ENCODE measurements at regions not wholly inside any gene's neighbourhood (a gene's known extent, or its start where the extent isn't known, plus 50 kb on each side); places are given as distances from the start of the nearest gene placed in this dataset.

DNA sequence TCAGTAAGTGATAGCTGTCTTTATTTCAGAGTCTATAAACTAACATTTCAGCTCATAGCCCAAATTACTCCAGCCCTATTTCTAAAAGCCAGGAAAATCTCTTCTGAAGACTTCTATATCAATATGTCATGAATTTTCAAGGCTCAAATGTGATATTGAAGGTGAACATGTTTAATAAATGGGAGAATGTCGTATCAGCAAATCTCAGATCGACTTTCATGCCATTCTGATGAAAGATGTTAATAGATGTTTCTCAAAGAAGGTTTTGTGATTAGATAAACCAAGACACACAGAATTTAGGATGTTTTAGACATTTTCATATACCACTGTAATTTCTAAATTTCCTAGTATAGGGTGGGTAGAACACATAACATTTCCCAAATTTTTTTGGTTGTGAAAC, 380.6 kb downstream of the ARL4A start:
- Histone ChIP-seq H3K27me3 (ENCODE audit: control insufficient read depth, insufficient read depth, low read length) (no peaks in the 10 kb centered on the region), H3K4me3 (ENCODE audit: low read depth, low read length) (no peak overlapping the region), H3K36me3 (ENCODE audit: control insufficient read depth, insufficient read depth, low read length) (no peaks in the 10 kb centered on the region)
- CTCF ChIA-PET: no interaction called here
- TF ChIP-seq, protein P1, sequence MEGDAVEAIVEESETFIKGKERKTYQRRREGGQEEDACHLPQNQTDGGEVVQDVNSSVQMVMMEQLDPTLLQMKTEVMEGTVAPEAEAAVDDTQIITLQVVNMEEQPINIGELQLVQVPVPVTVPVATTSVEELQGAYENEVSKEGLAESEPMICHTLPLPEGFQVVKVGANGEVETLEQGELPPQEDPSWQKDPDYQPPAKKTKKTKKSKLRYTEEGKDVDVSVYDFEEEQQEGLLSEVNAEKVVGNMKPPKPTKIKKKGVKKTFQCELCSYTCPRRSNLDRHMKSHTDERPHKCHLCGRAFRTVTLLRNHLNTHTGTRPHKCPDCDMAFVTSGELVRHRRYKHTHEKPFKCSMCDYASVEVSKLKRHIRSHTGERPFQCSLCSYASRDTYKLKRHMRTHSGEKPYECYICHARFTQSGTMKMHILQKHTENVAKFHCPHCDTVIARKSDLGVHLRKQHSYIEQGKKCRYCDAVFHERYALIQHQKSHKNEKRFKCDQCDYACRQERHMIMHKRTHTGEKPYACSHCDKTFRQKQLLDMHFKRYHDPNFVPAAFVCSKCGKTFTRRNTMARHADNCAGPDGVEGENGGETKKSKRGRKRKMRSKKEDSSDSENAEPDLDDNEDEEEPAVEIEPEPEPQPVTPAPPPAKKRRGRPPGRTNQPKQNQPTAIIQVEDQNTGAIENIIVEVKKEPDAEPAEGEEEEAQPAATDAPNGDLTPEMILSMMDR (IDR thresholded peaks at IDR 0.05; ENCODE audit: insufficient read depth, low read depth, low read length): no peak
- no peak for DNase-seq (ENCODE audit: low read depth)
- POLR2A ChIA-PET: no interaction called here

DNA sequence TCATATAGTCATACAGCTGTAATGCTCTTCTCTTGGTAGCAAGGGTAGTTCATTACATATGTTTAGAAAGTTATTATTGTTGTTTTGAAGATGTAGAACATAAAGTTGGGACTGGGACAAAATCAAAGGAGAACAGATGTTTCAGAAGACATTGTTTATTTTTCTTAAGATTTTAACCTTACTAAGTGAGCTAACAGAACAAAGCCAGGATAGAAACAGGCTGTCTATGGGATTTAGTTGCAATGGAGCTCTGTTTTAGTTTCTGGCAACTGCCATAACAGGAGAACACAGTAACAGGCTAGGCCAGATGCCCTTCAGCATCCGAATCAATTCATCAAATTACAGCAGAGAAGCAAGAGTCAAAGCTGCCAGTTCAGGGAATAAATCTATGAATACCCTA, 382.4 kb downstream of the ARL4A start:
- H3K4me3 ChIP-seq (ENCODE audit: low read depth, low read length): no peak overlapping the region
- ChIA-PET POLR2A (no interaction called here), CTCF (no interaction called here)
- no peaks in the 10 kb centered on the region for H3K36me3 ChIP-seq (ENCODE audit: control insufficient read depth, insufficient read depth, low read length)
- no peak for DNase-seq (ENCODE audit: low read depth)
- no peaks in the 10 kb centered on the region for H3K27me3 ChIP-seq (ENCODE audit: control insufficient read depth, insufficient read depth, low read length)
- TF ChIP-seq, protein P1 (IDR thresholded peaks at IDR 0.05; ENCODE audit: insufficient read depth, low read depth, low read length): no peak

DNA sequence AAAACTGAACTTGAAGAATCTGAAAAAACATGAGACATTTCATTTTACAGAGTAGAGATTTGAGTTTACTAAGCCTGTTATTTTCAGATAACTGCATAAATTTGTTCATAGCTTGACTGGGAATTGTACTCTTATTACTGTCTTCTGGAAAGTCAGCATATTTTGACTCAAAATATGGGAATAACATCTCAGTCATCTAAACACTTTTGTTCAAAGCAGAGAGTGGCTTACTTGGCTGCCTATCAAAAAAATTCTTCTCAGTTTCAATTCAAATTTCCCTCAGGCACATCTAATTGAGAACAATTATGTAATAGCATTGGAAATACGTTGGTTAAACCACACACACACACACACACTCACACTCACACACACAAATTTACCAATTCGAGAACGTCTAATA, 384.6 kb downstream of the ARL4A start:
- H3K4me3 ChIP-seq (ENCODE audit: low read depth, low read length): no peak overlapping the region
- ChIA-PET CTCF (no interaction called here), POLR2A (no interaction called here)
- no peak for DNase-seq (ENCODE audit: low read depth)
- TF ChIP-seq, protein P1 (IDR thresholded peaks at IDR 0.05; ENCODE audit: insufficient read depth, low read depth, low read length): no peak
- H3K27me3 ChIP-seq (ENCODE audit: control insufficient read depth, insufficient read depth, low read length): no peaks in the 10 kb centered on the region
- H3K36me3 ChIP-seq (ENCODE audit: control insufficient read depth, insufficient read depth, low read length): no peaks in the 10 kb centered on the region

DNA sequence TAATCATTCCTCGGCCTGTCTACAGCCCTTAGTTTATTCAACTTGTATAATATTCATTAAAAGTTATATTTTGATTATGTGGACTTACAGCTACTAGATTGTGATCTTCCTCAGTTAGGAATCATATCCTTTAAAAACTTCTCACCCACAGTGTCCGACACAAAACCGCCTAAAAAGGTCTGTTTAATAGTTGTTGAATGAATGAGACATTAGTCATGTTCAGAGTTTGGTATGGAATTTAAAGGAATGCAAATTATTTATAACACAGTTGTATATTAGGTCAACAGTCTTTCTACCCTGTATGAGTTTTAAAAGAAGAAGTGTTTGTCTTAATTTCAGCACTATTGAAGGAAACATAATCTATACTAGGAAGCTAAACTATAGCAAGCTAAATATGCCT, 390.0 kb downstream of the ARL4A start:
- POLR2A ChIA-PET: no interaction called here
- no peak for DNase-seq (ENCODE audit: low read depth)
- CTCF ChIA-PET: no interaction called here

DNA sequence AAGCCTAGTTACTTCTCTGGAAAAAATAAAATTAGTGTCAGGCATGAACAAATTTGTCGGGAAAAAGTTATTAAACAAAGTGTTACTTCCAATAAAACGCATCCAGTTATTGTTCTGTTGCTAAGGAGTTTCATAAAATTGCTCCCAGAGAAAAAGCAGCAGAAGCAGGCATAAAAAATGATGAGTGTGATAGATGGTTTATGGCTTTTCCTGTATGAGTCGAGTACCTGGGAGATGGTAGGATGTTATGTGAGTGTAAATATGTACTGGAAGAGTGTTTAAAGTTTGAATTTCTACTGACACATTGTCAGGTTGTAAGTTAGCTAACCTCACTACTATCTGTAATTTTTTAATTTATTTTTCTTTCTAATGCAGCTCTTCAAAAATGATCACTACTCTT, 390.7 kb downstream of the ARL4A start:
- ChIA-PET CTCF (no interaction called here), POLR2A (no interaction called here)
- no peak for DNase-seq (ENCODE audit: low read depth)
- H3K36me3 ChIP-seq (ENCODE audit: control insufficient read depth, insufficient read depth, low read length): no peaks in the 10 kb centered on the region
- H3K27me3 ChIP-seq (ENCODE audit: control insufficient read depth, insufficient read depth, low read length): no peaks in the 10 kb centered on the region
- TF ChIP-seq, protein P1 (IDR thresholded peaks at IDR 0.05; ENCODE audit: insufficient read depth, low read depth, low read length): no peak
- no peak overlapping the region for H3K4me3 ChIP-seq (ENCODE audit: low read depth, low read length)

More for the DNA sequence above, 390.0 kb downstream of the ARL4A start:
- TF ChIP-seq, protein P1 (IDR thresholded peaks at IDR 0.05; ENCODE audit: insufficient read depth, low read depth, low read length): no peak
- Histone ChIP-seq H3K36me3 (ENCODE audit: control insufficient read depth, insufficient read depth, low read length) (no peaks in the 10 kb centered on the region), H3K4me3 (ENCODE audit: low read depth, low read length) (no peak overlapping the region), H3K27me3 (ENCODE audit: control insufficient read depth, insufficient read depth, low read length) (no peaks in the 10 kb centered on the region)

All from BJ (cell line).